ENCODE measurements at regions not wholly inside any gene's neighbourhood (a gene's known extent, or its start where the extent isn't known, plus 50 kb on each side); places are given as distances from the start of the nearest gene placed in this dataset.

DNA sequence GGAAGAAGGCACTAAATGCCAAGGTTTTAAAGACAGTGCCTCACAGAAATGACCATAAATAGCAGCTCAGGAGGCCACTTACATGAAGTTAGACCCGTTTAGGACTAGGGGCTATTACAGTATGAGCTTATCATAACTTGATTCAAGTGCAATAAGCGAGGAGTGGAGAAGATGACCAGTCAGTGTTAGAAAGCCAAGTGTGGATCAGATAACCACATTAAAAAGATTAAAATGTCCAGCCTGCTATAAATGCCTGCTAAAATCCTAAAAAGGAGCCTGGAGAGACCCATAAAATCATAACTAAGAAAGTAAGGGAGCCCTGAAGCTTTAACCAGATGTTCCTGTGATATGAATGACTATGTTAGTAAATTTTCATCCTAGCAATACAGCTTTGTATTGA is 117.5 kb upstream of the ZNF521 start:
- DNase-seq = no peak
- Mint-ChIP-seq H3K36me3 (ENCODE audit: insufficient read depth, unreplicated experiment) (no peaks in the 10 kb centered on the region), H3K4me1 (ENCODE audit: low read depth, unreplicated experiment) (no peaks in the 10 kb centered on the region), H3K4me3 (ENCODE audit: low read depth, unreplicated experiment) (no peak overlapping the region), H3K27me3 (ENCODE audit: unreplicated experiment) (peaks cover 4% of the 10 kb centered on the region), H3K27ac (ENCODE audit: unreplicated experiment) (no peak overlapping the region), H3K9me3 (ENCODE audit: low read depth, unreplicated experiment) (peaks cover 3% of the 10 kb centered on the region)
- intact Hi-C loops (cut with micrococcal nuclease; ENCODE audit: unreplicated experiment) = no loop called here
- no TSS peak for BruUV-seq (replicated peaks)
- TF ChIP-seq, protein P1, sequence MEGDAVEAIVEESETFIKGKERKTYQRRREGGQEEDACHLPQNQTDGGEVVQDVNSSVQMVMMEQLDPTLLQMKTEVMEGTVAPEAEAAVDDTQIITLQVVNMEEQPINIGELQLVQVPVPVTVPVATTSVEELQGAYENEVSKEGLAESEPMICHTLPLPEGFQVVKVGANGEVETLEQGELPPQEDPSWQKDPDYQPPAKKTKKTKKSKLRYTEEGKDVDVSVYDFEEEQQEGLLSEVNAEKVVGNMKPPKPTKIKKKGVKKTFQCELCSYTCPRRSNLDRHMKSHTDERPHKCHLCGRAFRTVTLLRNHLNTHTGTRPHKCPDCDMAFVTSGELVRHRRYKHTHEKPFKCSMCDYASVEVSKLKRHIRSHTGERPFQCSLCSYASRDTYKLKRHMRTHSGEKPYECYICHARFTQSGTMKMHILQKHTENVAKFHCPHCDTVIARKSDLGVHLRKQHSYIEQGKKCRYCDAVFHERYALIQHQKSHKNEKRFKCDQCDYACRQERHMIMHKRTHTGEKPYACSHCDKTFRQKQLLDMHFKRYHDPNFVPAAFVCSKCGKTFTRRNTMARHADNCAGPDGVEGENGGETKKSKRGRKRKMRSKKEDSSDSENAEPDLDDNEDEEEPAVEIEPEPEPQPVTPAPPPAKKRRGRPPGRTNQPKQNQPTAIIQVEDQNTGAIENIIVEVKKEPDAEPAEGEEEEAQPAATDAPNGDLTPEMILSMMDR (IDR thresholded peaks at IDR 0.05; ENCODE audit: unreplicated experiment) = no peak
- CTCF ChIA-PET = interaction anchor here (0.6 kb wide), 1 partner anchor 158 kb away, joined by 3 read pairs; no protein-coding TSS in a partner anchor

DNA sequence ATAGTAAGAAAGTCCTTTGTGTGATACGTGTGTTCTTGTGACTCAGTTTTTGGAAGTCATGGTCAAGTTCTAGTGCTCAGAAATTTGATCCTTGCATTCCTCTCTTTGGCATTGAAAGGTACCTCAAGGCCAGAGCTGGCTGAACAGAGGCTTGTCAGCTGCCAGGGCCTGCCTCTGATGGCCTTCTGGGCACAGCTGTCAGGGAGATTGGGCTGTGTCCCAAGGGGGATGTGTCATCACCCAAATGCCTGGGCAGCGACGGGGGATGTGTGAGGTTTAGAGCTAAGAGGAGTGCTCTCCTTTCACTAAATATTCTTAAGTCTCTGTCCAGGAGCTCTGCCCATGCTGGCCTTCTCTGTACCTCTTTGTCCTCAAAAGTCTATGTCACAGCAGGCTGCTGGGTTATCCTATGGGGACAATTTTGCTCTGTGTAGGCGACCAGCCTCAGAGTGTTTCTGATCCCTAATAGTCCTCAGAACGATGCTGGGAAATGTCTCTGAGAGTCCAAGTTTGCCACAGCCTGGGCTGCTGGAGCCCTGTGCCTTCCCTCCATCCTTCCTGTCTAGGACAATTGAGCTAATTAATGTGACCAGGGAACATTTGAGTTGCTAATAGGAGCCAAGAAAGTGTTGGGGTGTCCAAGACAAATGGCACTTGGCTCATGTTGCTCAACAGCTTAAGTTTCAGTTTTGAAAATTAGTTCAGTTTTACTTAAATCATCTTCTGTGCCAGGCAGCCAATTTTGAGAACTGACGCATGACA is 115.4 kb upstream of the ZNF521 start:
- H3K9me3 Mint-ChIP-seq (ENCODE audit: low read depth, unreplicated experiment) = peaks cover 3% of the 10 kb centered on the region
- BruUV-seq (replicated peaks) = no TSS peak
- TF ChIP-seq, protein P1 (IDR thresholded peaks at IDR 0.05; ENCODE audit: unreplicated experiment) = no peak
- no peak overlapping the region for H3K27ac Mint-ChIP-seq (ENCODE audit: unreplicated experiment)
- peaks cover 11% of the 10 kb centered on the region for H3K27me3 Mint-ChIP-seq (ENCODE audit: unreplicated experiment)
- no peak for DNase-seq
- no peak overlapping the region for H3K4me3 Mint-ChIP-seq (ENCODE audit: low read depth, unreplicated experiment)
- CTCF ChIA-PET = no interaction called here
- intact Hi-C loops (cut with micrococcal nuclease; ENCODE audit: unreplicated experiment) = no loop called here
- H3K4me1 Mint-ChIP-seq (ENCODE audit: low read depth, unreplicated experiment) = no peaks in the 10 kb centered on the region
- no peaks in the 10 kb centered on the region for H3K36me3 Mint-ChIP-seq (ENCODE audit: insufficient read depth, unreplicated experiment)

DNA sequence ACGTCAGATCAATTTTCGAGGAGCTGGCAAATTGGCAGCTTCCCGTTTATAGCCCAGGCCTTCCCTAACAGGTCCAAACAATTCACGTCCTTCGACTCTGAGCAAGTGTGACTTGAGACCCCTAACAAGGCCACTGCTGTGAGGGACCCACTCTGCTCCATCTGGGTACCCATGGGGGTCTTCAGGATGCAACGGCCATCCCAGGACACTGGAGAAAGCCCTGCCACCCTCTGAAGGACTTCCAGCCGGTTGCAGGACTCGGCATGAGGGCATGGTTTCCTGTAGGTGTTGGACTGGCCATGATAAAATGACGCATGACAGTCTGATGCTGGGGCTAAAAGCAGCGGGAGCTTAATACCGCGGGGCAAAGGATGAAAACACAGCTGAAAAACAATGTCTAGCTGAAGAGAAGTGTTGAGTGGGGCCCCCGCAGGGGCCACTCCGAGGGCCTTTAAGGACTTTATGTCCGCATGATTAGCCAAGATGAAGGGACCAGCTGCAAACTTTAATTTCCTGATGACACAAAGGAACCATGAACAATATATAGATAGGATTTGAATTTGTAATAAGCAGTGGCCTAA is 113.3 kb upstream of the ZNF521 start:
- H3K27ac Mint-ChIP-seq (ENCODE audit: unreplicated experiment) = no peak overlapping the region
- intact Hi-C loops (cut with micrococcal nuclease; ENCODE audit: unreplicated experiment) = no loop called here
- no TSS peak for BruUV-seq (replicated peaks)
- H3K4me1 Mint-ChIP-seq (ENCODE audit: low read depth, unreplicated experiment) = no peaks in the 10 kb centered on the region
- H3K27me3 Mint-ChIP-seq (ENCODE audit: unreplicated experiment) = peaks cover 16% of the 10 kb centered on the region
- CTCF ChIA-PET = no interaction called here
- TF ChIP-seq, protein P1 (IDR thresholded peaks at IDR 0.05; ENCODE audit: unreplicated experiment) = no peak
- H3K36me3 Mint-ChIP-seq (ENCODE audit: insufficient read depth, unreplicated experiment) = no peaks in the 10 kb centered on the region
- H3K9me3 Mint-ChIP-seq (ENCODE audit: low read depth, unreplicated experiment) = no peaks in the 10 kb centered on the region
- H3K4me3 Mint-ChIP-seq (ENCODE audit: low read depth, unreplicated experiment) = no peak overlapping the region
- DNase-seq = no peak

DNA sequence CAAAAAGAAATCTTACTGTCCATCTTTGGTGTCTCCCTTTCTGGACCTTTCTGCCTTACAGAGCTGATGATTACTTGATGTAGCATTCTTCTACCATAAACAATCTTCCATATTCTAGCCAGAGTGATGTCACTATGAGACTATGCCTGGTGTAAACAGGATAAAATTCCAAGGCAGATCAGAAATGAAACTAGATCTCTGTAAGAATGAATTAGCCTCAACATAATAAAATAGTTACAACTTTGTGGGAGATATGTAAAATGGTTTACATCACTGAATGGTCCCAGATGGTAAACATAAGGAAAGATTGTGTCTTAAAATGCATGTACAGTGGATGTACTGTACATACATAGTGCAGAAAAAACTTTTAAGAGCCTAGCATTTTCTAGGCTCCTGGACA is 112.3 kb upstream of the ZNF521 start:
- Mint-ChIP-seq H3K4me3 (ENCODE audit: low read depth, unreplicated experiment) (no peak overlapping the region), H3K36me3 (ENCODE audit: insufficient read depth, unreplicated experiment) (no peaks in the 10 kb centered on the region), H3K27me3 (ENCODE audit: unreplicated experiment) (peaks cover 24% of the 10 kb centered on the region), H3K4me1 (ENCODE audit: low read depth, unreplicated experiment) (no peaks in the 10 kb centered on the region), H3K9me3 (ENCODE audit: low read depth, unreplicated experiment) (no peaks in the 10 kb centered on the region), H3K27ac (ENCODE audit: unreplicated experiment) (no peak overlapping the region)
- no peak for DNase-seq
- intact Hi-C loops (cut with micrococcal nuclease; ENCODE audit: unreplicated experiment) = no loop called here
- TF ChIP-seq, protein P1 (IDR thresholded peaks at IDR 0.05; ENCODE audit: unreplicated experiment) = no peak
- CTCF ChIA-PET = no interaction called here
- no TSS peak for BruUV-seq (replicated peaks)
